Breast epithelium (tissue), 3 donors: ENCODE measurements at regions not wholly inside any gene's neighbourhood (a gene's known extent, or its start where the extent isn't known, plus 50 kb on each side); places are given as distances from the start of the nearest gene placed in this dataset.

Source experiments
- POLR2A ChIP-seq: fragments of 450-650 bp; IDR thresholded peaks from one replicate; pipeline ENCODE4 v1.6.1; 2016; ENCODE audit warnings: antibody characterized with exemption, mild to moderate bottlenecking, moderate library complexity
- TF ChIP-seq, protein P1 (sequence below), 3 donors: fragments of 450-650 bp; IDR thresholded peaks; one replicate each; pipeline ENCODE4 v1.5.1; 2016 to 2017; ENCODE audit warnings: antibody characterized with exemption in 3 of 3, mild to moderate bottlenecking in 3 of 3, moderate library complexity in 3 of 3

DNA sequence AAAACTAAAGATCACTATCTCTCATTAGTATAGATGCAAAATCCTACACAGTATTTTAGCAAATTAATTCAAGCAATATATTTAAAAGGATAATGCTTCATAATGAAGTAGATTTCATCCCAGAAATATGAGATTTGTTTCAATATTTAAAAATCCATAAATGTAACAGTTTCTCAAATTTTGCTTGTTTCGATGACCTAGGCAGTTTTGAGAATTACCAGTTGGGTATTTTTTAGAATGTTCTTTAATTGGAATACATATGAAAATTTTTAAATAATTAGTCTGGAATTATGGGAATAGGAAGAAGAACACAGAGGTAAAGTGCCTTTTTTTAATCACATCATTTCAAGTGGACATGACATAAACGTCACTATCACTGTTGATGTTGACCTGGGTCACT, 192.3 kb downstream of the FBXO8 start:
- TF ChIP-seq, protein P1, sequence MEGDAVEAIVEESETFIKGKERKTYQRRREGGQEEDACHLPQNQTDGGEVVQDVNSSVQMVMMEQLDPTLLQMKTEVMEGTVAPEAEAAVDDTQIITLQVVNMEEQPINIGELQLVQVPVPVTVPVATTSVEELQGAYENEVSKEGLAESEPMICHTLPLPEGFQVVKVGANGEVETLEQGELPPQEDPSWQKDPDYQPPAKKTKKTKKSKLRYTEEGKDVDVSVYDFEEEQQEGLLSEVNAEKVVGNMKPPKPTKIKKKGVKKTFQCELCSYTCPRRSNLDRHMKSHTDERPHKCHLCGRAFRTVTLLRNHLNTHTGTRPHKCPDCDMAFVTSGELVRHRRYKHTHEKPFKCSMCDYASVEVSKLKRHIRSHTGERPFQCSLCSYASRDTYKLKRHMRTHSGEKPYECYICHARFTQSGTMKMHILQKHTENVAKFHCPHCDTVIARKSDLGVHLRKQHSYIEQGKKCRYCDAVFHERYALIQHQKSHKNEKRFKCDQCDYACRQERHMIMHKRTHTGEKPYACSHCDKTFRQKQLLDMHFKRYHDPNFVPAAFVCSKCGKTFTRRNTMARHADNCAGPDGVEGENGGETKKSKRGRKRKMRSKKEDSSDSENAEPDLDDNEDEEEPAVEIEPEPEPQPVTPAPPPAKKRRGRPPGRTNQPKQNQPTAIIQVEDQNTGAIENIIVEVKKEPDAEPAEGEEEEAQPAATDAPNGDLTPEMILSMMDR (IDR thresholded peaks at IDR 0.05): no peak
- no peak for TF ChIP-seq POLR2A
